HG02870 (cell line): ENCODE measurements at regions not wholly inside any gene's neighbourhood (a gene's known extent, or its start where the extent isn't known, plus 50 kb on each side); places are given as distances from the start of the nearest gene placed in this dataset.
"Not testable (repeated sequence)": the region's sequence is repeated elsewhere in the genome, so short reads cannot be mapped to it uniquely, and the experiment has no call there.

Experiments
- ATAC-seq: cut with Tn5 transposase; IDR thresholded peaks from one replicate; pipeline ENCODE4 v1.9.1; 2021; ENCODE audit warnings: mild to moderate bottlenecking, moderate library complexity; ENCODE audit not compliant: unreplicated experiment

- no peak for ATAC-seq
Observed at GRCh38 chr16:62794724-62795123, 758.5 kb upstream of the CDH8 start.

GRCh38 chr16:62780081-62780480 lies 743.8 kb upstream of the CDH8 start:
- not testable (repeated sequence) for ATAC-seq

GRCh38 chr16:62764572-62764971 lies 728.3 kb upstream of the CDH8 start:
- ATAC-seq = no peak

- ATAC-seq = no peak
Observed at GRCh38 chr16:62760398-62760797, 724.2 kb upstream of the CDH8 start.

- ATAC-seq = no peak
Observed at GRCh38 chr16:62755938-62756337, 719.7 kb upstream of the CDH8 start.

DNA sequence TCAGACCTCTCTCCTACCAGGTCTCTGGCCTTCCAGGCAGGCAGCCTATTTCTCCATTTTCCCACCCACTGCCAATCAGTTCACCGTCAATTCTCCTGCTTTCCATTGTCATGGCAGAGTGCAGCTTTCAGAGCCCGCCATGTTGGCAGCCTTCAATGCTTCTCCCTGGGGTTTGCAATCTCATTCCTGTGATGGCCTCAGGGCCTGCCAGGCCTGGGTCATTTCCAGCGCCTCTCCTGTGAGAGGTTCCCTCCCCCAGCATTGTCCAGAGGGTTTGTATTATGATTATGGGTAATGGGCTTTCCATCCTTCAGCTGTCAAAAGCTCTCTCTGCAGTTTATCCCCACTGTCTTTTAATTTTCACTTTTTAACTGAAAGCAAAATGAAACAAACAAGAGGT lies 716.6 kb upstream of the CDH8 start:
- no peak for ATAC-seq

GRCh38 chr16:62751218-62751617 lies 715.0 kb upstream of the CDH8 start:
- peak; percentile 61 for ATAC-seq

GRCh38 chr16:62741692-62742091 lies 705.5 kb upstream of the CDH8 start:
- ATAC-seq = no peak

DNA sequence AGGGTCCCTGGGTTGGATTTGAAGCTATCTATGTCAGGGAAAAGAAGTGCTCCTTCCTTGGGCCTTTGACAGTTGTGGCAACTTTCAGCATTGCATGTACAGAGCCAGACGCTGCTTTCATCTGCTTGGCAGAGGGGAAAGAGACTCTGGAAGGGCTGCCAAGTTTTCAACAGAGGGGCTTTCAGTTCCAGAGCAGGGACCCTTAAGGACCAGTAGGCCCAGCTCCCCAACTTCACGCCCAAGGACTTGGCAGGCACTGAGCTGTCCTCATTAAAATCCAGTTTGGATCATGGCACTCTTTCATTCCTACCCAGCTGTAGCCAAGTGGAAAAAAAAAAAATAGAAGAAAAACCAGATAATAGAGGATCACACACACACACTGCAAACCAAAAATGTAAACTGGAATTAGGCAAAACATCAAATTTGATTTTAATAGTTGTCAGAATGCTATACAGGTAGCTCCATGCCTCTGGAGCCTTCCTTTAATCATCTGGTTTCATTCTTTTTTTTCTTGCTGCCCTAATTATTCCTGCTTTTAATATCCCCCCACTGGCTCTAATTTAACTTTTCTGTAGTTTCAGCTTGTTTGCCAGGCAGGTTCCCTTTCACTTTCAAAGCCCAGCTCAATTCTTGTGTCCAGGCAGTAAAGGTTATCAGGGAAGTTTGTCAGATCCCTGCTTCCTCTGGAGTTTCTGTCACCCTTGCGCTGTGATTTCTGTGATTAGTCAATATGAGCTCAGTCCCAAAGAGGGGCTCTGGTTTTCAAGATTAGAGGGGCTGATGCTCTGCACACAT lies 702.6 kb upstream of the CDH8 start:
- no peak for ATAC-seq

DNA sequence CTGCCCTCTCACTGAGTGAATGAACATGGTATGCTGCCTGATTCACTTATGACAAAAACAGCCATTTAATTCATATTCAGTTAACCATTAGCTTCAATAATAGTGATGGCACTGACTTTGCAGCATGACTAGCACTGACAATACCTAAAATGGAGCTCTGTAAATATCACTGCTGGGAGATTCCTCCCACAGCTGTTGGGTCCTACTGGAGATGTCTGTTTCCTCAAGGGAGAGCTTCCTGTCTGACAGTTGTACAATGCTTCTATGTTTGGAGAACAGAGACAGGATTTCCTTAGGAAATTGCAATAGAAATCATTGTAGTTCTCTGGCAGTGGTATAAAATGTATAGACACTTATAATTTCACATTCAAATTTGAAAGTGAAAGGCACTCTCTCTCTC lies 695.9 kb upstream of the CDH8 start:
- no peak for ATAC-seq

DNA sequence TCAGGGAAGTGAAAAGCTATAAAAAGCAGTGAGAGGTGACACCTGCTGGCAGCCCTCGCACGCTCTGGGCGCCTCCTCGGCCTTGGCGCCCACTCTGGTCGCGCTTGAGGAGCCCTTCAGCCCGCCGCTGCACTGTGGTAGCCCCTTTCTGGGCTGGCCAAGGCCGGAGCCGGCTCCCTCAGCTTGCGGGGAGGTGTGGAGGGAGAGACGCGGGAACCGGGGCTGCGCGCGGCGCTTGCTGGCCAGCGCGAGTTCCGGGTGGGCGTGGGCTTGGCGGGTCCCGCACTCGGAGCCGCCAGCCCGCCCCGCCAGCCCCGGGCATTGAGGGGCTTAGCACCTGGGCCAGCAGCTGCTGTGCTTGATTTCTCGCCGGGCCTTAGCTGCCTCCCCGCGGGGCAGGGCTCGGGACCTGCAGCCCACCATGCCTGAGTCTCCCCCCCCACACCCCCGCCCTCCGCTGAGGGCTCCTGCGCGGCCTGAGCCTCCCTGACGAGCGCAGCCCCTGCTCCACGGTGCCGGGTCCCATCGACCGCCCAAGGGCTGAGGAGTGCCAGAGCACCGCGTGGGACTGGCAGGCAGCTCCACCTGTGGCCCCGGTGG lies 688.5 kb upstream of the CDH8 start:
- not testable (repeated sequence) for ATAC-seq

DNA sequence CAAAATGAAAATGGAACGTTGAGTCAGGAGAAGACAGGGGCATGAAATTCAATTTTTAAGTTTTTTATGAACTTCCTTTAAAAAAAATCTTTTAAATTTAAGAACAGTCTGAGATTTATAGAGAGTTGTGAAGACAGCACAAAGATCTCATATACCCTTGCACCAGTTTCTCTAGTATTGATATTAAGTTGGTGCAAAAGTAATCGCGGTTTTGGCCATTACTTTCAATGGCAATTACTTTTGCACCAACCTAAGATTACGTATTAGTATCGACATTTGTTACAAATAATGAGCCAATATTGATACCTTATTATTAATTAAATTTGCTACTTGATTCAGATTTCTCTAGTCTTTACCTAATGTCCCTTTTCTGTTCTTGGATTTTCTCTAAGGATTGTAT lies 684.4 kb upstream of the CDH8 start:
- no peak for ATAC-seq

GRCh38 chr16:62717026-62717425 lies 680.8 kb upstream of the CDH8 start:
- no peak for ATAC-seq

DNA sequence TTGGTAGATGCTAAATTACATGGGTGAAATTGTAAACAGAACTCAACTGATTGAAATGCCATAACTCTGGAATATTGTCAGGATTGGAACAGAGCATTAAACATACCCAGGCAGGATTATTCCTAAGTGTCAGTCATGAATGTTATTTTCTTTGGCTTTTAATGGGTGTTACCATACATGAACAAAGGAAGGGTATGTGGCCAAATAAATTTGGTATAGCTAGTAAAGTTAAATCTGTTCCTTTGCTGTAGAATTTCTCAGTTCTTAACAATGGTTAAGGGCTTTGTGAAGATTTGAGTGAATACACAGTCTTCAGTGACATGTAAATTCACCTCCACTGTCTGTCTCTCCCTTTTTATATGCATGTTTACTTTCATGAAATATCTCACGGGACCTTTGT lies 679.5 kb upstream of the CDH8 start:
- no peak for ATAC-seq

DNA sequence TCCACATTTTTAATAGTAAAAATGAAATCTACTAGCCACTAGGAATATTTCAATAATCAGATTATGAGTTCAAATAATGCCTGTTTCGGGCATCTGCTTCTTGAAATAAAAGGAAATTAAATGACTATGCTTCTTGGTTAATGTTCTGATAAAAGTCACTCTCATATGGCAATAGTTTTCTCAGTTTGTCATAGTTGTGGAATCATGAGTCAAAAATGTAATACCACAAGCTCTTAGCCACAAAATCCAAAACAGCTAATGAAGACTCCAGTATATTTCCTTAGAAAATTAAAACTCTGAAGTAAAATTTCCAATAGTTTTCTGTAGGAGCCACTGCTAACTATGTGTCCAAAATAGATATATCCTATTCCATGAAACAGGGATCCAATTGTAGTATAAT lies 676.3 kb upstream of the CDH8 start:
- no peak for ATAC-seq

DNA sequence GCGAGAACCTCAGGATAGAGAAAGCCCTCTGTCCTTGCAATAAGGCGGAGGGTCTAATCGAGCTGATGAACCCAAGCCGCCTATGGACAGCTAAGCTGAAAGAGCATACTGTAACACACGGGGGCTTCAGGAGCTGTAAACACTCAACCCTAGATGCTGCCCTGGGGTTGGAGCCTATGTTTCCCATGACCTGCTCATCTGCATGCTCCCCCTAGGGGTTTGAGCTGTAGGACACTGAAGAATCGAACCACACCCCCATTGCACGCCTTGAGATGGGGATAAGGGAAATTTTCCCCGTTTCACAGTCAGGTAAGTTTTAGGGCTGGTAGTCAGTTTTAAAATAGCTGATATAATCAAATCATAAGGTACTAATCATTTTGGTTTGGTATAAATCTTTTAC lies 675.6 kb upstream of the CDH8 start:
- ATAC-seq = no peak

- no peak for ATAC-seq
Observed at GRCh38 chr16:62709794-62710193, 673.6 kb upstream of the CDH8 start.

GRCh38 chr16:62701426-62701825 lies 665.2 kb upstream of the CDH8 start:
- ATAC-seq = no peak

DNA sequence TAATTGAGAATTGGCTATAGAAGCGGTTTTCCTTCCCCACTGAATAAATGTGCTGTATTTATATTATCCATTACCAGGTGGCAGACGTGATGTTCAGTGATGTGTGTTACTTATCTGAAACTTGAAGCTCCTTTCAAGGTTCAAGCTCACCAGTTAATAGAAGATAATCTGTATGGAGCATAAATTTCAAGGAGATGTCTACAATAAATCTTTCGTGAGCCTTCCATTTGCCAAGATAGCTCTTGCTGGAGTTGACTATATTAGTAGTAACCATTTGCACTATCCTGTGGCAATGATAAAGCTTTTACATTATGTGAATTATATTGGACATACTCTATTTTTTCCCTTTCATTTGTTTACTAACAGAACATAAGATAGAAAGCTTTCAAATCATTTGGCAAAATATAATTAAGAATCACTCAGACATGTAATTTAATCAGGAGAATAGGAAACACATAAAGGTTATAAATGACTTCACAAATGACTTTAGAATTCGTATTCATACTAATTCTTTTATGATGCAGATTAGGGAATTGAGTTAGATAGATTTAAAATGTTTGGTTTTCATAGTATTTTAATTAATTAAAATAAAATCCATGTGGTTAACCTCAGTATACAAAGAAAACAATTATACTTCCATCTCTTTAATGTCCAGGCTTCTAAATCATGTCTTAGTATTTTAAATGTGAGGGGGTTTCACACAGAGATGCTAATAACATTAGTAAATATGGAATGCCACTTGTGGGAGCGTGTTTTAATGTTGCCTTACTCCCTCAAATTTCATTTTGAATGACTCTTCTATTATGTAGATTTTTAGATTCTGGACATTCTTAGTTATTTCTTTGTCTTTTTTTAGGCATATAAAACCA lies 664.4 kb upstream of the CDH8 start:
- no peak for ATAC-seq

DNA sequence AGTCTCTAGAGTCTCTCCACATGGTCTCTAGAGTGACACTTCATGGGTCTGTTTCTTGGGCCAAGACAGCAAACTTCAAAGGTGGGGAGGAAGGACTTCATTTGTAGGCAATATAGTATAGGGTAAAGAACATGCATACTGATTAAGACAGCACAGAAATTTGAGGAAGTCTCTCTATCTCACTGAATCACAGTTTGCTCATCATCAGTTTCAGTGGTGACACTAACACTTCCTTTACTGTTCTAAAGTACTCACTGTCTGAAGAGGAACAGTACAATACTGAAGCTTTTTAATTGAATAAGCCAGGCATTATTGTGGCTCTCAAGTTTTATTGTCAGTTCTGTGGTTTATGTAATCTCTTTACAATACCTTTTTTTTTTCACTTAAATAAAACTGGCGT lies 656.4 kb upstream of the CDH8 start:
- peak; percentile 96 for ATAC-seq

GRCh38 chr16:62681819-62682218 lies 645.6 kb upstream of the CDH8 start:
- no peak for ATAC-seq

DNA sequence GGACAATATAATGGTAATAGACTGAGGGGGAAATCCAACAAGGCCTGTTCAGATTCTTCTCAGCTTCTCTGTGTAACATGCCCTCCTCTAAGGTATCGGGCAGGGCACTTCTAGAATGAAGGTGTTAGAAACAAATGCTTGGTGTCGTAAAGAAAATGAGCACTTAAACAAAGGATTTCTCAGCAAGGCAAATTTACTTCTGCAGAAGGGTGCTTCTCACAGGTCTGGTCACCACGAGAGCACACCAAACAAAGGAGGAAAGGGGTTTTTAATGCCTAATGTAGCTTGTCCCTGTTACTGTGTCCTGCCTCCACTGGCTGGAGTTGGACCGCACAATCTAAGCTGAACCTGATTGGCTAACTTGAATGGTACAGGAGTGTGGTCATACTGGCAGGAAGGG lies 642.6 kb upstream of the CDH8 start:
- ATAC-seq = no peak
